GM18511 (cell line): ENCODE measurements at regions not wholly inside any gene's neighbourhood (a gene's known extent, or its start where the extent isn't known, plus 50 kb on each side); places are given as distances from the start of the nearest gene placed in this dataset.
A peak's percentile ranks its signal among the peaks of the same experiment; 100 is the strongest.
"Not testable (repeated sequence)": the region's sequence is repeated elsewhere in the genome, so short reads cannot be mapped to it uniquely, and the experiment has no call there.

Source experiments
- ATAC-seq: cut with Tn5 transposase; IDR thresholded peaks from one replicate; pipeline ENCODE4 v1.9.1; 2021; ENCODE audit warnings: mild to moderate bottlenecking, moderate library complexity; ENCODE audit not compliant: unreplicated experiment

GRCh38 chr9:6160579-6160978 lies 55.0 kb upstream of the IL33 start:
- ATAC-seq = no peak

DNA sequence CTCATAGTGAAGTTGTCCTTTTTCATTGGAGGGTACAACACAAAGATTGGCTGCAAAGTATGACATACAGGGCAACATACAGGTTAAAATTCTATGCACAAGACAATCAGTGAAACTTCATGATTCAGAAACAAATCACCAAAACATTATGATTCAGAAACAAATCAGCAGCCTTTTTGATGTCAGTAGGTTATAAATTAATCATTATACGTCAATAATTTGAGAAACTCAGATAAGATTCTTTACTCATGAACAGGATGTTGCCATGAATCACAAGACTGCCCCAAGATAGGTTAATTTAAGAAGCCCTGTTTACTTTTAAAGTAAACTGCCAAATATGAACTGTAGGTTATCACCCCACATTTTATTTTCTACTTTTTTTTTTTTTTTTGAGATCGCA lies 62.2 kb upstream of the IL33 start:
- ATAC-seq = no peak

DNA sequence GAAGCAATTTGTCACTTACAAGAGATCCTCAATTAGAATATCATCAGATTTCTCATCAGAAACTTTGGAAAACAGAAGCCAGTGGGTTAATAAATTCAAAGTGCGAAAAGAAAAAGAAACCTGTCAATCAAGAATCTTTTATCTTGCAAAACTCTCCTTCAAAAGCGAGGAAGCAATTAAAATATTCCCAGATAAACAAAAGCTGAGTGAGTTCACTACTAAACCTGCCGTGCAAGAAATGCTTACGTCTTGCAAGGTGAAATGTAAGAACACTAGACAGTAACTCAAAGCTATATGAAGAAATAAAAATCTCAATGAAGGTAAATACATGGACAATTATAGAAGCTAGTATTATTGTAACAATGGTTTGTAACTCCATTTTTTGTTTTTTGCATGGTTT lies 62.8 kb upstream of the IL33 start:
- no peak for ATAC-seq

DNA sequence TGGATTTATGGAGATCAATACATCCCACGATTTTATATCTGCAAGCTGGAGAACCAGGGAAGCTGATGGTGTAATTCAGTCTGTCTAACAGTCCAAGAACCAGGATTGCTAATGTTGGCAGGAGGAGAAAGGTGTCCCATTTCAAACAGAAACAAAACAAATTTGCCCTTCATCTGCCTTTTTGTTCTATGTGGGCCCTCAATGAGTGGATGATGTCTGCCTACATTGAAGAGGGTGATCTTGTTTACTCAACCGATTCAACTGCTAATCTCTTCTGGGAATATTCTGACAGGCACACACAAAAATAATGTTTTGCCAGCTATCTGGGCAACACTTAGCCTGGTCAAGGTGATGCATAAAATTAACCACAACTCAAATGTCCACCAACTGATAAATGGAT lies 65.1 kb upstream of the IL33 start:
- no peak for ATAC-seq

GRCh38 chr9:6149315-6149714 lies 66.3 kb upstream of the IL33 start:
- ATAC-seq = no peak

DNA sequence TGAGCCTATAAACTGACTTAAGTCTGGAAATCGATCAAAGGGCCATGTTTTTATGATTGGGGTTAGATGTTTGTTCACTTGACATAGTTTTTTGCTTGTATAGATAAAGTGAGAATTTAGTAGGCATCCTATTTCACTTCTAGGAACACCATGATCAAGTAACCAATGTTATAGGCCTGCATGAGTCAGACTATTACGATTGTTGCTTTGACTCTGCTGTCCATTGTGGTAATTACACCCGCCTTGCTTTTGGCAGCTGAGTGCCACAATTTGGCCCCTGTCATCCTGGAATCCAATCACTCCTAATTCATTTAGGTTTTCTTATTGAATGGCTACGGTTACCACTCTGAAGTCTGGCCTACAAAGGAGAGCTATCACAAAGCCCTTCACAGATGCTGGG lies 67.8 kb upstream of the IL33 start:
- ATAC-seq = no peak

GRCh38 chr9:6144947-6145346 lies 70.7 kb upstream of the IL33 start:
- no peak for ATAC-seq

DNA sequence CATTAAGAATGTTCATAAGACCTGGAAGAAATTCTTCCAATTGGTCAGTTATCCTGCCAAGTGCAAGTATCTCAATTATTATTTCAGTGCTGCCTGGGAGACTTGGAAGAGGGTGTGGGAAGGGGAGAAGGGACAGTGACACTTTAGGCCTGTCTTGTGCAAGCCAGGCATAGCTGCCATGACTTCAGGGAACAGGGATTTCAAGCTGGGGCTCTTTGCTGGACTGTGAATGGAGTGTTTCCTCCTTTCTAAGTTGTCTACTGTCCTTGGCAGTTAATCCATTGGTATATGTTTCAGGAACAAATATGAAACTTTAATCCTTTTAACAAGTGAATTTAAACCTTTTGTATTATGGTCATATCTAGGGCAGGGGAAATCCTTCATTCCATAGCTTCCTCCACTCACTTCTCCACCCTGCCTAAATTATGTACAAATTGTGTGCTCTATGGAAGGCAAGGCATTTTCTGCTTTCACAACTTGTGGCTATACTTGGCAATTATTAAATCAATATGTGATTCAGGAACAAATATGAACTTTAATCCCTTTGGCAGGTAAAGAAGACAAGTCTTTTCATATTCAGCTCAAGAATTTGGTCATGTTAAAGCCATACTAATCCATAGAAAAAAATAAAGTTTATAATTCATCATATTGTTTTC lies 72.7 kb upstream of the IL33 start:
- no peak for ATAC-seq

DNA sequence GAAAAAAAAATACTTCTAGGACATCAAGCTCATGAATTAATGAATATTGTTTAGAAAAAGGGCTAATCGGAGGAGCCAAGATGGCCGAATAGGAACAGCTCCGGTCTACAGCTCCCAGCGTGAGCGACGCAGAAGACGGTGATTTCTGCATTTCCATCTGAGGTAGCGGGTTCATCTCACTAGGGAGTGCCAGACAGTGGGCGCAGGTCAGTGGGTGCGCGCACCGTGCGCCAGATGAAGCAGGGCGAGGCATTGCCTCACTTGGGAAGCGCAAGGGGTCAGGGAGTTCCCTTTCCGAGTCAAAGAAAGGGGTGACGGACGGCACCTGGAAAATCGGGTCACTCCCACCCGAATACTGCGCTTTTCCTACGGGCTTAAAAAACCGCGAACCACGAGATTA lies 79.8 kb upstream of the IL33 start:
- not testable (repeated sequence) for ATAC-seq

GRCh38 chr9:6134661-6135180 lies 80.9 kb upstream of the IL33 start:
- no peak for ATAC-seq

DNA sequence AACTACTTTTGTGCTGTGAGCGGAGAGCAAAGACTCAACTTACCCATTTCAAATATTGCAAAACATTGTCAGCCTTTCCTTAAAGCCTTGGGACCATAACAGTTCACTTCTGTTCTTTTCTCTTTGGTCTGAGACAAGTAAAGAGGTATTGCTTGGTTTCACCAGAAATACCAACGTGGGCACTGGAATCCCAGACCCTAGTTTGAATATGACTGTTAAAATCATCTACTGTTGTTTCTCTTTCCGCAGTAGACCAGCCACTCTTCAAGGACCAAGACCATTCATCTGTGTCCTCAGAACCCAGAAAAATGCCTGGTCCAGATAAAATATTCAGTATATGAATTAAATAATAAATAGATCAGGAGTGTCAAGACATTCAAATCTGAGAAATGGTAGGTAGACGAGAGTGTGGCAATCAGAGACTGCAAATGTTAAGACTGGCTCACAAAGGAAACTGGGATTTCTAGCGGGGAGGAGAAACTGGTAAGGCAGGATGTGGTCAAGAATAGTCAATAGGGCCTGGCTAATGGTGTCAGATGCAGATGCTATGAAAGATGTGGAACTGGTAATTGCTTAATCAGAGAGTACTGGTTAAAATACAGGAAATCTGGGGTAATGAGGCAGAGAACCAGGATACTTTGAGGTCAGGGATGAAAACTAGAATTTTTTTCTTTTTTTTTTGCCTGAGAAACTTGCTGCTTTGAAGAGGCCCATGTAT lies 82.1 kb upstream of the IL33 start:
- peak; percentile 92 for ATAC-seq

GRCh38 chr9:6132650-6133049 lies 83.0 kb upstream of the IL33 start:
- ATAC-seq = peak; percentile 45

- no peak for ATAC-seq
Measured at GRCh38 chr9:6128030-6128429, 87.6 kb upstream of the IL33 start.

- ATAC-seq = no peak
Measured at GRCh38 chr9:6126377-6126776, 89.2 kb upstream of the IL33 start.

DNA sequence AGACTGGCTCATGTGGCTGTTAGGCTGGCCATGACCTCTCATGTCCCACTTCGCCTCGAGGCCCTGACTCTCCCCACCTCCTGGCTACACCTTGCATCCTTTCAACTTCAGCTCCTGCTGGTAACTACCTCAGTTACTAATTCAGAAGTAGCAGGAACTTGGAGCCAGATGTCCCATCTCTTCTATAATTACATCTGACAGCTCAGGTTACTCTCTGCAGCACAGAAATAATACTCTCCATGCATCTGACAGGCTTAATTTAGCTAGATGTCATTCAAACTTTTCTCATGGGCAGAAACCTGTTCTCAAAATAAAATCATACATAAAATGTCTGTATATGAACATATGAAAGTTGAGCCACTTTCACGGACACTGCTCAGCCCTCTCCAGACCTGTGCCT lies 92.2 kb upstream of the IL33 start:
- ATAC-seq = no peak

DNA sequence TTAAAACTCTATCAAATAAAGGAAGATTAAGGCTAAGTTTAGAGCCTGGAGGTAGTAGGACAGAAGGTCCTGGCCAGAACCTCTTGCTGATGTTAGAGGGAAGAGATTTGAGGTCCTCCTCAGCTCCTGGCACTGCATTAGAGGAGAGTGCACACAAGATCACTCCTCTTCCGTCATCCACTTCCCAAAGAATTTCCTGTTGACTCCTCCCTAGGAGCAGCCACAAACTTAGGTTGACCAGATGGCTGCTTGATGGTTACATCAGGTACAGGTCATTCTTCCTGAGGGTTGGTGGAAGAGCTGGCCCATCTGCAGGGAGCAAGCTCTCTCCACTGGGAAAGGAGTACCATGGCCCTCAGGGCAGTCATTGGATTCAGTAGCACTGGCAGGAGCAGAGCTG lies 93.9 kb upstream of the IL33 start:
- no peak for ATAC-seq

- no peak for ATAC-seq
Measured at GRCh38 chr9:6114424-6114823, 99.0 kb upstream of the RANBP6 start.

DNA sequence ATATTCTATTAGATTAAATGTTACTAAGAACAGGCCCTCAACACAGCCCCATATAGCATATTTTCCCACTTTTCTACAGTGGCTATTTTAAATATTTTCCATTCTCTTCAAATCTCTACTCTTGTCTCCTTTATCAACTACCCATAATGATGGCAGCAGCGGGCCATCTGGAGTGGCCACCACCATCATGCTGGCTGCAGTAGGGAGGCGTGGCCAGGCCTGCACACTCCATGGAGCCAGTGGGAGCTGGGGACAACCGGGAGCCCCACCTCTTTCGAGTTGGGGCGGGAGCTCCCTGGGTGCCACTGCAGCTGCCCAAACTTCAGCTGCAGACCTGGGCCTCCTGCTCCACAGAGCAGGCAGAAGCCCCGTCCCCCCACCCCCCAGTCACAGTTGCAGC lies 98.4 kb upstream of the RANBP6 start:
- ATAC-seq = no peak

DNA sequence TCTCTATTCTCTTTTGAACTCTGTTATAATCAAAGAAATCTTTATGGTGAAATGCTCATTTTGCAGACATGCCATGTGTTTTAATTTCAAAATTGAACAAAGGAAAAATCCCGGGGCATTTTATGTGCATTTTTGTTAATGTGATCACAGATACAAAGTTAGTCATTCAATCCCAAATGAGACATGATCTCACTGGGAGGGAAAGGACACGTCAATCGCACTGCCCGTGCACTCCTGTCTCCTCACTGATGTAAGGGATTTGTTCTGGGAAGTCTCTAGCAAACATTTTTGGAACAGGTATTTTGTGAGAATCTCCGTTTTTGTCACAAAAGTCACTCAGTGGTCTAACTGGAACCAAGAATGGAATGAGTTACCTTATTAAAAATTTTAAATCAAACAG lies 97.9 kb upstream of the RANBP6 start:
- no peak for ATAC-seq

GRCh38 chr9:6109986-6110385 lies 94.6 kb upstream of the RANBP6 start:
- no peak for ATAC-seq

DNA sequence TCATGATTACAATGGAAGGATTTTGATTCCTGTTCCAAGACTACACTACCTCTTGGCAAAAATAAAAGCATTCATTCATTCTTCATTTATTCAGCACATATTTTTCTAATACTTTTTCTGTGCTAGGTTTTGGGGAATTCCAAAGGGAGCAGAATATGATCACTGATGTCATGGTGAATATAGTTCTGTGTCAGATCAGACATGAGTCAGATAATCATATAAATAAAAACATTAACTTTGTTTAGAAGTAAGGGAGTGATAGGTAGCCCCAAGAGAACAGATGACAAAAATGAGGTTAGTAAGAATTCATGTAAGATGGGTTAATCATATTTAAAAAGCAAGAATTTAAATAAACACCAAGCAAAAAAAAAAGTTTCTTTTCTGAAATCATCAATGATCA lies 94.1 kb upstream of the RANBP6 start:
- no peak for ATAC-seq

DNA sequence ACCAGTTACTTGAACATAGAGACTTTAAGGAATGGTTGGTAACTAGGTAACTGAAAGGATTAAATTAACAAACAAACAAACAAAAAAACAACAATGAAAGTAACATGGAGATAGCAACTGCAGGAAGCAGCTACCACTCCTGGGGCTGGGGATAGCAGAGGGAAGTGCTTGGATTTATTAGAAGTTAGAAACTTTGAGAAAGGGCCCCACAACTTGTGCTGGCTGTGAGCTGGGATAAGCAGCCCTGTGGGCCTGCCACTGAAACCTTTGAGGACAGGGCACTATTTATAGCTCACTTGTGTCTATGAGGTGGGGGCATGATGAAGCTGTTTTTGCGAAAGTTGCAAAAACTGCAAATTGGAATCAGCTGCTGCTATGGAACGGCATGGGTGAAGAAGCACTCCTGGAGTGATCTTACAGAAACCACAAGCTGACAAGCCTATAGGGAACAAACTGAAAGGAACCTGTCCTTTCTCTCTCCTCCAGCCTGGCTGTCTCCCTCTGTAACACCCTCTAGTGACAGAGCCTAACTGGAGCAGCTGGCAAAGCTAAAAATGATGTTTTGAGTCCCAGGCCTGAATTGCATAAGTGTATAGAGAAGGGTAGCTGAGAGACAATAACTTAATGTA lies 91.4 kb upstream of the RANBP6 start:
- peak; percentile 85 for ATAC-seq
